Activated naive CD4-positive, alpha-beta T cell treated with anti-CD3 and anti-CD28 coated beads, Interleukin-2, amount 50 U/mL, for 72 hours (primary cell): ENCODE measurements at regions not wholly inside any gene's neighbourhood (a gene's known extent, or its start where the extent isn't known, plus 50 kb on each side); places are given as distances from the start of the nearest gene placed in this dataset.
"Not testable (repeated sequence)": the region's sequence is repeated elsewhere in the genome, so short reads cannot be mapped to it uniquely, and the experiment has no call there.

Source experiments
- ATAC-seq, 2 donors: fragments of 150-1000 bp; cut with Tn5 transposase; 2 replicates each; pipeline ENCODE4 v1.10.0; 2021; ENCODE audit warnings: mild to moderate bottlenecking in 2 of 2, moderate library complexity in 2 of 2
- DNase-seq, 2 donors: peaks; one replicate each; pipeline ENCODE4 v3.0.0; 2021 to 2022; ENCODE audit warnings: low spot score in 2 of 2
- H3K27ac Mint-ChIP-seq, 2 donors: one replicate each; pipeline ENCODE4 v1.8.0; 2022; ENCODE audit warnings: mild to moderate bottlenecking in 2 of 2, mixed read lengths in 2 of 2
- H3K36me3 Mint-ChIP-seq, 2 donors: one replicate each; pipeline ENCODE4 v1.8.0; 2022; ENCODE audit warnings: mixed read lengths in 2 of 2
- H3K9me3 Mint-ChIP-seq, 2 donors: one replicate each; pipeline ENCODE4 v1.8.0; 2022; ENCODE audit warnings: mixed read lengths in 2 of 2

DNA sequence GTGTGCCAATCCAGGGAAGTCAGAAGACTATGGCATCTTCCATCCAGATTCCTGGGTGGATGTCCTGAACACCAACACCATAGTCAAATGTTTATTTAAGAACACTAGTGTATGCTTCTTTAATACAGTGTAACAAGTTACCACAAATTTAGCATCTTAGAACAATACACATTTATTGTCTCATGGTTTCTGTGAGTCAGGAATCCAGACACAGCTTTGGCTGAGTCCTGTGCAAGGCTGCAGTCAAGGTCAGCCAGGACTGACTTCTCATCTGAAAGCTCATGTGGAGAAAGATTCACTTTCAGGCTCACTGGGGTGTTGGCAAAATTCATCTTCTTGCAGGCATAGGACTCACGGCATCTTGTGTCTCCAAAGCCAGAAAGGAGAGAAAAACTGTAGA, 143.4 kb downstream of the ANXA2 start:
- H3K27ac Mint-ChIP-seq: no peak overlapping the region
- no peaks in the 10 kb centered on the region for H3K9me3 Mint-ChIP-seq

DNA sequence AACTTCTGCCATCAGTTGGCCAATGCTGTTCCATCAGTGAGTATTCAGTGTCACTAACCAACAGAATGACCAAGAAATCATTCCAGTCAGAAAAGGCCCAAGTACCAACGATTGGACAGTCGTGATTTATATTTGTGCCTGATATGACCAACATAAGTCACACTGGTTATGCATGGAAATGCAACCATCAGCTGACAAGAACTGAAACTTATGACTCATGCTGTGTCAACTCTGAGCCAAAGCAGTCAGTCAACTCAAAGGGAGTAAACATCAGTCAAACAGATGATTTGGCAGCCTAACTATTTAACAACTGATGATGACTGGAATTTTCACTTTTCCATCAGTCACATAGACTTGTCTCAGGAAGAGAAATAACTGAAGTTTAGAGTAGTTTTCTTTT, 142.4 kb downstream of the ANXA2 start:
- peak in 1 of 2 donors; percentile 32 for DNase-seq
- H3K9me3 Mint-ChIP-seq: no peaks in the 10 kb centered on the region
- no peak overlapping the region for H3K27ac Mint-ChIP-seq
- no peaks in the 10 kb centered on the region for H3K36me3 Mint-ChIP-seq
- ATAC-seq: peak; percentile 96 to 99

More for the DNA sequence above, 143.4 kb downstream of the ANXA2 start:
- DNase-seq (no peak), ATAC-seq (no peak)
- H3K36me3 Mint-ChIP-seq: no peaks in the 10 kb centered on the region

DNA sequence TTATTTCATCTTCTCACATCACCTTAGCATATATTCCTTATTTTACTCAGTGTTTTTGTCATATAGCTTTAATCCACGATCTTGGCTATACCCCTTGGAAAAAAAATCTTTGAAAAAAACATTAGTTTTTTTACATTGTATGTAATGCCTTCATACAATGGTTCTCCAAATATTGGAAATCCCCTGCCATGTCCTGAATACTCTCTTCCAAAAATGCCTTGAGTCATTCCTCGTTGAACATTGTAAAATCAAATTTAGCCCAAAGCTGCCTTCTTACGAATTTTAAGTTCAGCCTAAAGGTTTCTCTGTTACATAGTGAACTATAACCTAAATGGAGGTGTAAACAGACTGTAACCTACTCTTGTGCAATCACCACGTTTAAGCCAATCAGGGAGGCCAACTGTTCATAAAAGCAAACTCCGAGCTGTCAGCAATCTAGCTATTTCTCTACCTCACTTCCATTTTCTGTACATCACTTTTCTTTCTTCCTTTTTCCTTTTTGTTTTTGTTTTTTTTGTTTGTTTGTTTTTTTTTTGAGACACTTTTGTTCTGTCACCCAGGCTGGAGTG, 140.1 kb downstream of the ANXA2 start:
- no peaks in the 10 kb centered on the region for H3K36me3 Mint-ChIP-seq
- no peak for DNase-seq
- ATAC-seq: no peak
- H3K9me3 Mint-ChIP-seq: no peaks in the 10 kb centered on the region
- no peak overlapping the region for H3K27ac Mint-ChIP-seq

DNA sequence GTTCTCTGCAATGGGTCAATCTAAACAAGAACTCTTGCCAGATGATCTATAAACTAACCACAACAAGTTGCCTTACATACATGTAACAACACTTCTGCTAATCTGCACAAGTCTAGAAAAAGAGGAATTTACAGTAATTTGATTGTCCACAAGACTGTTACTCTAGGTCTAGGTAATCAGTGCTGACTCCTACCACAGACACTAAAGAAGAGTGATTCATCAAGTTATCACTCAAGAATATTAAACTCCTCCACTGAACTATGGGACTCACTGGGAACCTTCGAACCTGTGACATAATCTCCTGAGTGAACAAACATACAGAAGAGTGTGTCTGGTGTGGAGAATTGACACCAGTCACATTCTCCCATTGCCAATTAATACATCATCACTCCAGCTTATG, 138.3 kb downstream of the ANXA2 start:
- no peaks in the 10 kb centered on the region for H3K9me3 Mint-ChIP-seq
- ATAC-seq (no peak), DNase-seq (no peak)
- H3K36me3 Mint-ChIP-seq: no peaks in the 10 kb centered on the region
- no peak overlapping the region for H3K27ac Mint-ChIP-seq

DNA sequence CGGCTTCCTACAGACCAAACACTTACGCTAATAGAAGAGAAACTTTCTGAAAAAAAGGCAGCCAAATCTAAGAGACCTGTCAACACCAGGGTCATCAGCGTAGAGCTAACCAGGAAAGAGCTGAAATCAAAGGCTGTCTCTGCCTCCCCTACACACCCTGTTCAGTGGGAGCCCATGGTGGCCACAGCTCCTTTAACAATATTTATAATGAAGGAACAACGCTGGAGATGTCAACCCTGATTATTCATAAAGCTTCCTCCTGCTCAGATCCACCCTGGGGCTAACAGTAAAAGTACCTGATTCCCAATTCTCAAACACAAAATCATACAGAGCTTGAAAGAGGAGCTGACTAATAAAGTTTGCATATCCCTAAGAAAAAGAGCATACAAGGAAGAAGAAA, 133.7 kb downstream of the ANXA2 start:
- no peak for ATAC-seq
- H3K36me3 Mint-ChIP-seq: no peaks in the 10 kb centered on the region
- DNase-seq: no peak
- no peaks in the 10 kb centered on the region for H3K9me3 Mint-ChIP-seq
- no peak overlapping the region for H3K27ac Mint-ChIP-seq

DNA sequence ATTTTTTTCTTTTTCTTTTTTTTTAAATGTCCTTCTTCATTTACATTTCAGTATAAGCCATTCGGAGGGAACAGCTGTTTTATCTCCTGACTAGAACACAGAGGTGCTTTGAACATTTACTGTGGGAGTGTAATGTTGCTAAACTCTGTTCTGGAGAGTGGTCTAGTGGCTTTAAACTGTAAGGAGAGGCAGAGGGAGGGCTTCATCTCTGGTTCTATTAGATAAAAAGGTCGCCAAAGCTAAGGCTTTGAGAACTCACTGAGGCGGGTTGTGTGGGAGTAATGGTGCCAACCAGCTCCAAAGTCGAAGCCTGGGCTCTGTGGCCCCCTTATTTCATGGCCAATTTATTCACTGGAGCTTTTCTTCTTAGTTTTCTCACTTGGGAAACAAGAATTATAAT, 133.2 kb downstream of the ANXA2 start:
- no peak for DNase-seq
- Mint-ChIP-seq H3K36me3 (no peaks in the 10 kb centered on the region), H3K27ac (no peak overlapping the region), H3K9me3 (no peaks in the 10 kb centered on the region)
- no peak for ATAC-seq

DNA sequence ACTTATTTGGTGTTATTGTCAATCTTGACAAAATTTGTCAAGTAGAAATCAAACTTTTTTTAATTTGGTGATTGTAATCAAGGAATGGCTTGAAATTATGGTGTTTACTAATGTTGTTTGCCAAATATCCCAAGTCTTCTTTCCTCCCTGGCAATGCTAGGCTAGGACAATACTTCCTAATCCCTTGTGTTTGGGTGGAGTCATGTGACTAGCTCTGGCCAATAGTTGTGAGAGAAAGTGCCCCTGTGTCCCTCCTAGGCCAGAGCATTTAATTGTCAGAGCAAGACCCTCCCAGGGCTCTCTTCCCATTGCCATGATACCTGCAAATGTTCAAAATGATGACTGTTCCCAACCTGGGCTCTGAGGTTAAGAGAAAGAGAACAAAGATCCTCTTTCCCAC, 132.7 kb downstream of the ANXA2 start:
- H3K36me3 Mint-ChIP-seq: no peaks in the 10 kb centered on the region
- no peaks in the 10 kb centered on the region for H3K9me3 Mint-ChIP-seq
- DNase-seq (no peak), ATAC-seq (no peak)
- H3K27ac Mint-ChIP-seq: no peak overlapping the region

DNA sequence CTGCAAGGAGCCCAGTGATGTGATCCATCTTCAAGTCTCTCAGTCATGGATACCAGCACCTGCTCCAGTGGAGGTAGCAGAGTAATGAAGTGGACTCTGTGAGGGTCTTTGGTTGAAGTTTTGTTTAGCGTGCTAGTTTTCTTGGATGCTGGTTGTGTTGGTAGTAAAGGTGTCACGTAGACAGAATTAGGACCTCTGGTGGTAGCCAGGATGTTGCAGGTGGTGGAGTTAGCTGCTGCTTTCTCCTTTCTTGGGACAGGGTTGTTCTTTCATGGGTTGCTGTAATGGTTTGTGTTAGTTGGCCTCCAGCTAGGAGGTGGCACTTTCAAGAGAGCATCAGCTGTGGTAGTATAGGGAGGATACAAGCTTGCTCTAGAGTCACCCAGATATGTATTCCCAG, 125.2 kb downstream of the ANXA2 start:
- Mint-ChIP-seq H3K27ac (no peak overlapping the region), H3K9me3 (peaks cover 11 to 13% of the 10 kb centered on the region in 2 donors), H3K36me3 (peaks cover 11 to 15% of the 10 kb centered on the region in 2 donors)
- ATAC-seq (no peak), DNase-seq (no peak)

DNA sequence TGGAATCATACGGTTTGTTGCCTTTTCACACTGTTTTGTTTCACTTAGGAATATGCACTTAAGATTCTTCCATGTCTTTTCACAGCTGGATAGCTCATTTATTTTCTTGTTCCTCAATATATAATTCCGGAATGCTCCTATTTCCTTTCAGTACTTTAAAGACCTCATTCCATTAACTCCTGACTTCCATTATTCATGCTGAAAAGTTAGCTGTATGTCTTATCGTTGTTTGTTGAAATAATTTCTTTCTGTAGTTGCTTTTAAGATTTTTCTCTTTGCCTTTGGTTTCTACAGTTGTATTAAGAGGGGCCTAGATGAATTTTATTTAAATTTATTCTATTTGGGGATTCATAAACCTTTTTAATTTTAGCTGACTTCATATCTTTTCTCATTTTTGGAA, 122.2 kb downstream of the ANXA2 start:
- H3K9me3 Mint-ChIP-seq: peaks cover 11 to 13% of the 10 kb centered on the region in 2 donors
- no peak for ATAC-seq

DNA sequence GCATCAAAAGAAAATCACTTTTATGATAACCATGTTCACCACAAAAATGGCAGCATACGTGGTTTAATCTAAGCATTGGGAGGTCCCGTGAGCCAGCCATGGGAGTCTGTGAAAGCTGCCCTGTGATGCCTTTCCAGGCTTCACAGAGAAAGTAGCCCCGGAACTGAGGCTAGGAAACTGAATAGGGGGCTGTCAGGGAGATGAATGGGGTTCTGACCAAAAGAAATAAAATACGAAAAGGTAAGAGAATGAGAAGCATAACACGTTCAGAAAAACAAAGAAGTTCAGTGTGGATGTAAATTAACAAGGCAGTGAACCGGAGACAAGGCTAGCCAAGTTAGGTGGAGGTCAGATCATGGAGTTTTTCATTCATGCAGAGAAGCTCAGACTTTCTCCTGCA, 118.9 kb downstream of the ANXA2 start:
- ATAC-seq (no peak), DNase-seq (no peak)
- H3K36me3 Mint-ChIP-seq: peaks cover 9 to 11% of the 10 kb centered on the region in 2 donors
- H3K9me3 Mint-ChIP-seq: peaks cover 11 to 13% of the 10 kb centered on the region in 2 donors
- H3K27ac Mint-ChIP-seq: no peak overlapping the region

More for the DNA sequence above, 122.2 kb downstream of the ANXA2 start:
- no peak overlapping the region for H3K27ac Mint-ChIP-seq
- DNase-seq: no peak
- peaks cover 11 to 15% of the 10 kb centered on the region in 2 donors for H3K36me3 Mint-ChIP-seq

DNA sequence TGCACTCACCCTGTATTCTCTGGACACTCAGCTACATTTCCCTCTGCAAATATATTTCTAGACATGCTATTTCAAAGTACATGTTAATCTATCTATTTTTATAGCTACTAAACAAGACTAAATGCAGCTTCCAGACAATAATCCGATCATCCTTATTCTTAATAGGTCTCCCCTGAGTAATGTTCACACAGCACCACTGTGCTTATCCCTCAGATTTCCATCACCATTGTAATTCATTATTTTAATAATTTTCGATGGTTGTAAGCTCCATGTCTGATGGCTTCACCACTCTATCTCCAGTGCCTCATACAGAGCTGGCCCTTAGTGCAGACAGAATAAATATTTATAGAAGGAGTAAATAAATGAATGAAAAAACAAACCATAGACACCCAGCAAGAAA, 117.5 kb downstream of the ANXA2 start:
- peaks cover 8 to 11% of the 10 kb centered on the region in 2 donors for H3K36me3 Mint-ChIP-seq
- peaks cover 9 to 15% of the 10 kb centered on the region in 2 donors for H3K9me3 Mint-ChIP-seq
- no peak overlapping the region for H3K27ac Mint-ChIP-seq

DNA sequence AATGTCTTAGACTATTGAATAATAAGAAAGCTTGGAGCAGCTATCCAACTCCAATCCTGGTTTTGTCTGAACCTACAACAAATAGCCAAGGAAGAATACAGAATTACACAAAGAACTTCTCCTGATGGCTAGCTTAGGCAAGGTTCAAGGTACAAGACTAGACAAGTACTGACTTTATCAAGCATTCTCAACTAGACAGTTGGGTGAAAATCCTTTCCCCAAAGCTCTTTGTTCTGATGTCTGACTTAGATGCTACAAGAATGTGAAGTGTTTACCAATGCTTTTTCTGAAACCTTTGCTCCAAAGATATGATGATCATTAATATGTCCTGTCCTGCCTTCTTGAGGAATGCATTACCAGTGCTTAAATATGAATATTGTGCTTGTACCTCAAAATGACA, 113.8 kb downstream of the ANXA2 start:
- H3K9me3 Mint-ChIP-seq: peaks cover 0 to 4% of the 10 kb centered on the region in 2 donors
- peaks cover 0 to 8% of the 10 kb centered on the region in 2 donors for H3K36me3 Mint-ChIP-seq
- no peak for DNase-seq
- H3K27ac Mint-ChIP-seq: no peak overlapping the region
- no peak for ATAC-seq

More for the DNA sequence above, 117.5 kb downstream of the ANXA2 start:
- DNase-seq (no peak), ATAC-seq (no peak)

DNA sequence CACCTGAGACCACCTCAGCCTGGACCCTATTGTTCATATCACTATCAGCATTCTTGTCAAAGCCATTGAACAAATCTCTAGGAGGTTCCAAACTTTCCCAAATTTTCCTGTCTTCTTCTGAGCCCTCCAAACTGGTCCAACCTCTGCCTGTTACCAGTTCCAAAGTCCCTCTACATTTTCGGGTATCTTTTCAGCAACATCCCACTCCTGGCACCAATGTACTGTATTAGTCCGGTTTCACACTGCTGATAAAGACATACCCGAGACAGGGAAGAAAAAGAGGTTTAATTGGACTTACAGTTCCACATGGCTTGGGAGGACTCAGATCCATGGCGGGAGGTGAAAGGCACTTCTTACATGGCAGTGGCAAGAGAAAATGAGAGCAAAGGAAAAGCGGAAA, 101.9 kb downstream of the ANXA2 start:
- ATAC-seq, H3K36me3 Mint-ChIP-seq: not testable (repeated sequence)

DNA sequence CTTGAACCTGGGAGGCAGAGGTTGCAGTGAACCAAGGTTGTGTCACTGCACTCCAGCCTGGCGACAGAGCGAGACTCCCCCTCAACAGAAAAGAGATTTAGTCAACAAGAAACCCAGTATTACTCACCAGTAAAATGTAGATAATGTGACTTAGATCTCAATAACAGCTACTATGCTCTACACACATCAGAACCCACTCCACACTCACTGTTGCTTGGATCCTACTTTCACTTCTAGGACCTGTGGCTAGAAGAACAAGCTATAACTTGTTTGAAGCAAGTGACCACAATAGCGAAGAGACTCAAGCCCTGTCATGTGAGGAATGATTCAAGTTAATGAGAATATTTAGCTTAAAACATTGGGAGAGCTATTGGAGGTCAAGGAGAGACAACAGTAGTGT, 100.7 kb downstream of the ANXA2 start:
- peaks cover 4 to 5% of the 10 kb centered on the region in 2 donors for H3K9me3 Mint-ChIP-seq
- no peak overlapping the region for H3K27ac Mint-ChIP-seq
- no peak for DNase-seq
- H3K36me3 Mint-ChIP-seq: no peaks in the 10 kb centered on the region
- peak in 1 of 2 donors; percentile 87 for ATAC-seq

More for the DNA sequence above, 101.9 kb downstream of the ANXA2 start:
- DNase-seq, H3K9me3 Mint-ChIP-seq, H3K27ac Mint-ChIP-seq: not testable (repeated sequence)
